Stimulated activated CD8-positive, alpha-beta memory T cell treated with anti-CD3 and anti-CD28 coated beads, Interleukin-4, amount 100 ng/mL, for 4 hours (primary cell): ENCODE measurements at regions not wholly inside any gene's neighbourhood (a gene's known extent, or its start where the extent isn't known, plus 50 kb on each side); places are given as distances from the start of the nearest gene placed in this dataset.
"Not testable (repeated sequence)": the region's sequence is repeated elsewhere in the genome, so short reads cannot be mapped to it uniquely, and the experiment has no call there.

Source experiments
- DNase-seq, 2 donors: peaks; one replicate each; pipeline ENCODE4 v3.0.0-alpha.2; 2020; ENCODE audit warnings: low read depth in 2 of 2, low spot score in 1 of 2

- no peak for DNase-seq
These were observed 98.2 kb upstream of the PMAIP1 start for GRCh38 chr18:59801576-59801975.

GRCh38 chr18:59800897-59801296, 98.9 kb upstream of the PMAIP1 start:
- DNase-seq = no peak

- DNase-seq = no peak
These were observed 100.3 kb upstream of the PMAIP1 start for GRCh38 chr18:59799383-59800015.

- no peak for DNase-seq
These were observed 98.7 kb upstream of the CCBE1 start for GRCh38 chr18:59795882-59796281.

- DNase-seq = no peak
These were observed 95.1 kb upstream of the CCBE1 start for GRCh38 chr18:59792353-59792752.

GRCh38 chr18:59790346-59790936, 93.2 kb upstream of the CCBE1 start:
- not testable (repeated sequence) for DNase-seq

- DNase-seq = no peak
These were observed 91.5 kb upstream of the CCBE1 start for GRCh38 chr18:59788791-59789106.

- no peak for DNase-seq
These were observed 91.0 kb upstream of the CCBE1 start for GRCh38 chr18:59787998-59788790.

GRCh38 chr18:59784694-59785093, 87.5 kb upstream of the CCBE1 start:
- DNase-seq = no peak

GRCh38 chr18:59783138-59783537, 85.9 kb upstream of the CCBE1 start:
- DNase-seq = no peak

- DNase-seq = no peak
These were observed 82.8 kb upstream of the CCBE1 start for GRCh38 chr18:59779979-59780378.

GRCh38 chr18:59778434-59778833, 81.2 kb upstream of the CCBE1 start:
- DNase-seq = no peak

- no peak for DNase-seq
These were observed 80.4 kb upstream of the CCBE1 start for GRCh38 chr18:59777636-59778035.

GRCh38 chr18:59769129-59769865, 72.1 kb upstream of the CCBE1 start:
- DNase-seq = no peak

GRCh38 chr18:59768409-59768808, 71.2 kb upstream of the CCBE1 start:
- DNase-seq = no peak

GRCh38 chr18:59767732-59768131, 70.5 kb upstream of the CCBE1 start:
- DNase-seq = no peak

- no peak for DNase-seq
These were observed 68.1 kb upstream of the CCBE1 start for GRCh38 chr18:59765343-59765742.

- DNase-seq = no peak
These were observed 67.1 kb upstream of the CCBE1 start for GRCh38 chr18:59764281-59764680.

- DNase-seq = no peak
These were observed 66.4 kb upstream of the CCBE1 start for GRCh38 chr18:59763541-59764136.

GRCh38 chr18:59760619-59761600, 63.7 kb upstream of the CCBE1 start:
- DNase-seq = no peak
